Activated CD4-positive, alpha-beta T cell treated with anti-CD3 and anti-CD28 coated beads, Interleukin-2, amount 10 ng/mL, durations not matched to agents 7 days and 5 days (primary cell): ENCODE measurements at regions not wholly inside any gene's neighbourhood (a gene's known extent, or its start where the extent isn't known, plus 50 kb on each side); places are given as distances from the start of the nearest gene placed in this dataset.
"Not testable (repeated sequence)": the region's sequence is repeated elsewhere in the genome, so short reads cannot be mapped to it uniquely, and the experiment has no call there.

Experiments used
- CTCF ChIA-PET: fragments of 350-600 bp; sonication (Branson Sonifier 250); formaldehyde crosslinking; loops from one replicate; lab custom pipeline; 2021; ENCODE audit warnings: antibody characterized with exemption; lab: Charles Lee
- POLR2A ChIA-PET: fragments of 350-600 bp; sonication (Branson Sonifier 250); formaldehyde crosslinking; loops from one replicate; lab custom pipeline; 2021; ENCODE audit warnings: antibody characterized with exemption; lab: Charles Lee
- DNase-seq: peaks from one replicate; pipeline ENCODE4 v3.0.0-alpha.2; 2020
- H3K27ac Mint-ChIP-seq: one replicate; pipeline ENCODE4 v1.8.0; 2021; ENCODE audit warnings: mild to moderate bottlenecking, moderate library complexity, mixed read lengths
- H3K27me3 Mint-ChIP-seq: one replicate; pipeline ENCODE4 v1.8.0; 2021; ENCODE audit warnings: mixed read lengths
- H3K36me3 Mint-ChIP-seq: one replicate; pipeline ENCODE4 v1.8.0; 2021; ENCODE audit warnings: low read depth, mixed read lengths
- H3K4me1 Mint-ChIP-seq: one replicate; pipeline ENCODE4 v1.8.0; 2021; ENCODE audit warnings: mixed read lengths
- H3K4me3 Mint-ChIP-seq: one replicate; pipeline ENCODE4 v1.8.0; 2021; ENCODE audit warnings: mild to moderate bottlenecking, moderate library complexity, mixed read lengths
- H3K9me3 Mint-ChIP-seq: one replicate; pipeline ENCODE4 v1.8.0; 2021; ENCODE audit warnings: mixed read lengths

DNA sequence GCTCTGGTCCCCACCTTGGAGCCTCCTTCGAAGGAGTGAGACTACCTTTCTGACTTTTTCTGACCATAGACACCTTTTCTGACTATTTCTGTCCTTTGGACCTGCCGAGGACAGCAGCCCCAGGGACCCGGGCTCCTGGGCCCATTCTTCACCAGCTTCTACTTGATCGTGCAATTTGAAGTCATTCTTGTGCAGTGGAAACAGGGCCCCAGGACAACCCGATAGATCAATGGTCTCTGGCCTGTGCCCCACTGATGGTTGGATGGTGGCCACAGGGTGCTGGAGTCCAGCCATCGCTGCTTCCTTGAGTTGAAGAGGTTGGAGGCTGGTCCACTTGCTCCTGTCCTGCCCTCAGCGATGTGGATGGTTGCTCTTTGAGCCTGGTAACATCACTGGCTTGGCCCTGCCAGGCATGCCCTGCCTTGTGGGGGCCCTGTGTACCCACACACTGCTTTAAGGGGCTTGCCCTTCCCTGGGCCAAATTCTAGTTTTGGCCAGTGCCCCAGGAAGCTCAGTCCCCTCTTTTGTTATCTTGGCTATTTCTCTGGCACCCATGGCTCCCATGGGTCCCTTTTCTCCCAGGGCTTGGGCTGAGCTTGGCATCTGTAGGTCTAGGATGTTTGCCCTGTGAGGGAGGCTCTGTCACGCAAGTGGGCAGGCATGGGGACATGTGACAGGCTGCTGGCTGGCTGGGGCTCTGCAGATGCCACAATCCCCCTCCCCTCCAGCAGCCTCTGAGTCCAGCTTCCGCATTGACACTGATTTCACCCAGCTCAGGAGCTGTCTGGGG lies 375.6 kb upstream of the NUPR2 start:
- H3K4me1 Mint-ChIP-seq, result no peaks in the 10 kb centered on the region
- no peaks in the 10 kb centered on the region for H3K36me3 Mint-ChIP-seq
- H3K27me3 Mint-ChIP-seq, result no peaks in the 10 kb centered on the region
- no peak overlapping the region for H3K27ac Mint-ChIP-seq
- peaks cover 21% of the 10 kb centered on the region for H3K9me3 Mint-ChIP-seq
- DNase-seq, result no peak
- ChIA-PET POLR2A (no interaction called here), CTCF (no interaction called here)
- H3K4me3 Mint-ChIP-seq, result no peak overlapping the region

GRCh38 chr7:56483861-56484550 lies 367.8 kb upstream of the NUPR2 start:
- no peak for DNase-seq
- Mint-ChIP-seq H3K4me1 (no peaks in the 10 kb centered on the region), H3K9me3 (peaks cover 39% of the 10 kb centered on the region), H3K27ac (no peak overlapping the region), H3K36me3 (peaks cover 2% of the 10 kb centered on the region), H3K4me3 (no peak overlapping the region), H3K27me3 (no peaks in the 10 kb centered on the region)
- CTCF ChIA-PET, result no interaction called here
- POLR2A ChIA-PET, result no interaction called here

- Mint-ChIP-seq H3K36me3 (peaks cover 2% of the 10 kb centered on the region), H3K9me3 (peaks cover 44% of the 10 kb centered on the region), H3K4me3 (no peak overlapping the region), H3K27ac (no peak overlapping the region), H3K27me3 (no peaks in the 10 kb centered on the region), H3K4me1 (no peaks in the 10 kb centered on the region)
- ChIA-PET POLR2A (no interaction called here), CTCF (no interaction called here)
- DNase-seq, result no peak
Measured at GRCh38 chr7:56483153-56483552, 366.9 kb upstream of the NUPR2 start.

GRCh38 chr7:56479748-56480147 lies 363.5 kb upstream of the NUPR2 start:
- H3K9me3 Mint-ChIP-seq, result peaks cover 49% of the 10 kb centered on the region
- DNase-seq, result no peak
- no peaks in the 10 kb centered on the region for H3K27me3 Mint-ChIP-seq
- H3K4me3 Mint-ChIP-seq, result no peak overlapping the region
- CTCF ChIA-PET, result no interaction called here
- no peaks in the 10 kb centered on the region for H3K4me1 Mint-ChIP-seq
- H3K27ac Mint-ChIP-seq, result no peak overlapping the region
- POLR2A ChIA-PET, result no interaction called here
- peaks cover 2% of the 10 kb centered on the region for H3K36me3 Mint-ChIP-seq

- DNase-seq, result no peak
- Mint-ChIP-seq H3K9me3 (peaks cover 44% of the 10 kb centered on the region), H3K4me3 (no peak overlapping the region), H3K27me3 (no peaks in the 10 kb centered on the region), H3K4me1 (no peaks in the 10 kb centered on the region), H3K27ac (no peak overlapping the region), H3K36me3 (peaks cover 2% of the 10 kb centered on the region)
- CTCF ChIA-PET, result interaction anchor here (1.4 kb wide), 1 partner anchor 9 kb away, joined by 3 read pairs; no protein-coding TSS in a partner anchor
- POLR2A ChIA-PET, result no interaction called here
Measured at GRCh38 chr7:56479136-56479535, 362.9 kb upstream of the NUPR2 start.

DNA sequence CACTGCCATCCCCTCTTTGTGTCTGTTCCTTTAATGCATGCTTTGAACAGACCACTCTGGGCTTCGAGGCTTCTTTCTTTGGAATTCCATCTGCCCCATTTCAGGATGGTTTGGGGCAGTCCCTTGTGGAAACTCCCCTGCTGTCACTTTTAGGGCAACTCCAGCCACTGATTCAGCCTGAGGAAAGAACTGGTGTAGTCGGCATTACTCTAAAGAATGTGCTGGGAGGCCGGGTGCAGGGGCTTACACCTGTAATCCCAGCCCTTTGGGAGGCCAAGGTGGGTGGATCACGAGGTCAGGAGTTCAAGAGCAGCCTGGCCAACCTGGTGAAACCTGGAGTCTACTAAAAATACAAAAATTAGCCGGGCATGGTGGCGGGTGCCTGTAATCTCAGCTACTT lies 358.1 kb upstream of the NUPR2 start:
- H3K36me3 Mint-ChIP-seq, result no peaks in the 10 kb centered on the region

GRCh38 chr7:56471811-56472210 lies 355.6 kb upstream of the NUPR2 start:
- Mint-ChIP-seq H3K4me1 (no peaks in the 10 kb centered on the region), H3K4me3 (no peak overlapping the region), H3K9me3 (peaks cover 47% of the 10 kb centered on the region), H3K36me3 (no peaks in the 10 kb centered on the region), H3K27me3 (no peaks in the 10 kb centered on the region), H3K27ac (no peak overlapping the region)
- CTCF ChIA-PET, result no interaction called here
- DNase-seq, result no peak
- POLR2A ChIA-PET, result no interaction called here

More for the DNA sequence above, 358.1 kb upstream of the NUPR2 start:
- Mint-ChIP-seq H3K27ac (no peak overlapping the region), H3K27me3 (no peaks in the 10 kb centered on the region), H3K9me3 (peaks cover 50% of the 10 kb centered on the region), H3K4me1 (no peaks in the 10 kb centered on the region), H3K4me3 (no peak overlapping the region)
- CTCF ChIA-PET, result no interaction called here
- POLR2A ChIA-PET, result no interaction called here
- no peak for DNase-seq

GRCh38 chr7:56466607-56467525 lies 350.6 kb upstream of the NUPR2 start:
- POLR2A ChIA-PET, DNase-seq, H3K4me1 Mint-ChIP-seq, H3K27me3 Mint-ChIP-seq, CTCF ChIA-PET, H3K27ac Mint-ChIP-seq, H3K36me3 Mint-ChIP-seq, H3K4me3 Mint-ChIP-seq: not testable (repeated sequence)
- H3K9me3 Mint-ChIP-seq, result peaks cover 51% of the 10 kb centered on the region

GRCh38 chr7:56449762-56450161 lies 333.5 kb upstream of the NUPR2 start:
- ChIA-PET CTCF (no interaction called here), POLR2A (no interaction called here)
- no peak for DNase-seq
- Mint-ChIP-seq H3K27me3 (no peaks in the 10 kb centered on the region), H3K27ac (no peak overlapping the region), H3K4me1 (no peaks in the 10 kb centered on the region), H3K9me3 (peaks cover 28% of the 10 kb centered on the region), H3K36me3 (no peaks in the 10 kb centered on the region), H3K4me3 (no peak overlapping the region)

DNA sequence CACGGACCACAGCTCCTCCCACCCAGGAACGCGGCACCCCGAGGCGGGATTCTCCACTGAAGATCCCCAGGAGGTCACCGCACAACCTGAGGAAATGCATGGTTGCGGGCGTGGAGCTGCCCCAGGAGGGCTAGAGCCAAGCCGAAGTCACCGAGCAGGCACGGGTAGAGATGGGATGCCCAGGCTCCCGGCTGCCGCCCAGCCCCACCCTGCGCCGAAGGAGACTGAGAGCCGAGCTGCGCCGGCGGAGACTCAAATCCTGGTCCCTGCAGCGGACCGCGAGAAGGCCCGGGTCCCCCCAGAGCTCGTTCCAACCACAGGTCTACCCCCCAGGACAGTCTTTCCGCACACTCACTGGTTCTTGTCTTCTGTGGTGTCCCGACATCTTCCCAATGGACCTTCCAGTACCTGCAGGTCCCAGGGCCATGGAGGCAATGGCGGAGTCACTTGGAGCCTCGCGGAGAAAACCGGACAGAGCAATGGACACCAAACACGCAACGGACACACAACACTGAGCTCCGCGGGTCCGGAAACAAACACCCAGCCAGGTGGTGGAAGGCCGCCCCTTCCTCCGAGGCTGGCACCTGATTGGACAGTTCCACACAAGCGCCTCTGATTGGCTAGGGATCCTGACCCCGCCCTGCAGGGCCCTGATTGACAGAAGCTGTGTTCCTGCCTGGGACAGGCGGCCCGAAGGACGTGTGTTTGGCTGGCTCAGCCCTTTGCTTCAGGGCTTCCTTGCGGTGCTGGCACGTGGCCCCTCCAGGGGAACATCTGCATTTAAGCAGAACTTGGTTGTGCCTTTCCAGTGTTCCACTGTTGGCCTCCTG lies 331.9 kb upstream of the NUPR2 start:
- Mint-ChIP-seq H3K27ac (no peak overlapping the region), H3K4me3 (no peak overlapping the region), H3K9me3 (peaks cover 27% of the 10 kb centered on the region), H3K36me3 (no peaks in the 10 kb centered on the region), H3K4me1 (no peaks in the 10 kb centered on the region), H3K27me3 (no peaks in the 10 kb centered on the region)
- ChIA-PET POLR2A (no interaction called here), CTCF (no interaction called here)
- no peak for DNase-seq

GRCh38 chr7:56420528-56420927 lies 304.3 kb upstream of the NUPR2 start:
- H3K27ac Mint-ChIP-seq, result not testable (repeated sequence)

DNA sequence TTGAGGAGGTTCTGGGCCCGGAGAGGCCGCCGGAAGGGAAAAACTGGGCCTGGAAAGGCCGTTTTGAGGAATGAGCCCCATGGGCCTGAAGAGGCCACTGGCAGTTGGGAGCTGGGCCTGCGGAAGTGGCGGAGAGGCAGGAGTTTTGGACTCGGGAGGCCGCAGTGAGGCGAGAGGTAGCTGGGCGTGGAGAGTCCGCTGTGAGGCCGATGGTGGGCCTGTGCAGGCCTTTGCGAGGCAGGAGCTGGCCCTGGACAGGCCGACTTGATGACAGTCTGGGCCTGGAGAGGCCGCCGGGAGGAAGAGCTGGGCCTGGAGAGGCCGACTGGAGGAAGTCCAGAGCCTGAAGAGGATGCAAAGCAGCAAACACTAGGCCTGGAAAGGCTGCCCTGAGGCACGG lies 259.0 kb upstream of the NUPR2 start:
- Mint-ChIP-seq H3K36me3 (no peaks in the 10 kb centered on the region), H3K27me3 (no peaks in the 10 kb centered on the region), H3K4me3 (no peak overlapping the region), H3K9me3 (peaks cover 4% of the 10 kb centered on the region), H3K27ac (no peak overlapping the region), H3K4me1 (no peaks in the 10 kb centered on the region)
- POLR2A ChIA-PET, result no interaction called here
- CTCF ChIA-PET, result no interaction called here
- no peak for DNase-seq

More at GRCh38 chr7:56420528-56420927, 304.3 kb upstream of the NUPR2 start:
- DNase-seq, H3K27me3 Mint-ChIP-seq, CTCF ChIA-PET, H3K36me3 Mint-ChIP-seq, POLR2A ChIA-PET, H3K4me3 Mint-ChIP-seq, H3K4me1 Mint-ChIP-seq: not testable (repeated sequence)
- H3K9me3 Mint-ChIP-seq, result peaks cover 27% of the 10 kb centered on the region
